GM20000 (cell line): ENCODE measurements at regions not wholly inside any gene's neighbourhood (a gene's known extent, or its start where the extent isn't known, plus 50 kb on each side); places are given as distances from the start of the nearest gene placed in this dataset.

ENCODE experiments used
- DNase-seq: peaks from one replicate; pipeline ENCODE4 v3.0.0; 2012; ENCODE audit warnings: low spot score
- TF ChIP-seq, protein P1 (sequence below): IDR thresholded peaks from 2 replicates; pipeline ENCODE4 v1.5.1; 2012; ENCODE audit warnings: mild to moderate bottlenecking, control low read depth; ENCODE audit errors: extremely low read depth, missing control alignments

- TF ChIP-seq, protein P1, sequence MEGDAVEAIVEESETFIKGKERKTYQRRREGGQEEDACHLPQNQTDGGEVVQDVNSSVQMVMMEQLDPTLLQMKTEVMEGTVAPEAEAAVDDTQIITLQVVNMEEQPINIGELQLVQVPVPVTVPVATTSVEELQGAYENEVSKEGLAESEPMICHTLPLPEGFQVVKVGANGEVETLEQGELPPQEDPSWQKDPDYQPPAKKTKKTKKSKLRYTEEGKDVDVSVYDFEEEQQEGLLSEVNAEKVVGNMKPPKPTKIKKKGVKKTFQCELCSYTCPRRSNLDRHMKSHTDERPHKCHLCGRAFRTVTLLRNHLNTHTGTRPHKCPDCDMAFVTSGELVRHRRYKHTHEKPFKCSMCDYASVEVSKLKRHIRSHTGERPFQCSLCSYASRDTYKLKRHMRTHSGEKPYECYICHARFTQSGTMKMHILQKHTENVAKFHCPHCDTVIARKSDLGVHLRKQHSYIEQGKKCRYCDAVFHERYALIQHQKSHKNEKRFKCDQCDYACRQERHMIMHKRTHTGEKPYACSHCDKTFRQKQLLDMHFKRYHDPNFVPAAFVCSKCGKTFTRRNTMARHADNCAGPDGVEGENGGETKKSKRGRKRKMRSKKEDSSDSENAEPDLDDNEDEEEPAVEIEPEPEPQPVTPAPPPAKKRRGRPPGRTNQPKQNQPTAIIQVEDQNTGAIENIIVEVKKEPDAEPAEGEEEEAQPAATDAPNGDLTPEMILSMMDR = no peak
- no peak for DNase-seq
Measured at GRCh38 chr1:4554271-4554865, 100.0 kb upstream of the AJAP1 start.

DNA sequence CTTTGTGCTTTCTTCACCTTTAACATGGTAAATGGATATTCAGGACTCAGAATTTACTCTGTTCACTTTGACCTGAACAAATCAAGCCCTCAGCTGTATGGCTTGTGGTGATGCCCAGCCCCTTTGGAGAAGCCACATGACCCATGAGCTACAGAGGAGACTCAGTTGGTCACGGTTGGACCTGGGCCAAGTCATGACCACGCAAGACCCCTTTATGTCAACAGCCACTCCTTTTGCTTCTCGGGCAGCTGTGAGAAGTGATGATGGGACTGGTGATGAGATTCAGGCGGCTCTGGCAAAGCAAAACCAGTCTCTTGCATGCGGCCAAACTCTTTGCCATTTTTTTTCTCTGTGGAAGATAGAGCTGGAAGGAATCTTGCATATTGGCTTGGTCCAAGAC is 96.5 kb upstream of the AJAP1 start:
- TF ChIP-seq, protein P1 = no peak
- DNase-seq = no peak

DNA sequence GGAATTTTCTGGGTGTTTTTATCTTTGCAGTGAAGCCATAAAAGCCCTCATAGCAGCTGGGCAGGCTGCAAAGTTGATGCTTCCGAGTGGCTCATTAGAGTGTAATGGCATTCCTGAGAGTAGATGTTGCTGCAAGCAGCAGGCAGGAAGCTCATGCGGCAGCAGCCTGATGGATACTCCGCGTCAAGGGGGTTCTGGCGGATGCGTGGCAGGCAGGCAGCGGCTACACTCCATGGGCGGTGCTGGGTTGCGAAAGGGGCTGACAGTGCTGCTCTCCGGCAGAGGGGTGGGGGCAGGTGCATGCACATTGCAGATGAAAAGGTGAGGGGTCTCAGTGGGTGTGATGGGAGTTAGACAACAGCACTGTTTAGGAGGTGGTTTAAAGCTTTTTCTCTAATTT is 93.2 kb upstream of the AJAP1 start:
- TF ChIP-seq, protein P1 = no peak
- DNase-seq = no peak

- no peak for DNase-seq
- TF ChIP-seq, protein P1 = no peak
Measured at GRCh38 chr1:4562321-4562720, 92.1 kb upstream of the AJAP1 start.

DNA sequence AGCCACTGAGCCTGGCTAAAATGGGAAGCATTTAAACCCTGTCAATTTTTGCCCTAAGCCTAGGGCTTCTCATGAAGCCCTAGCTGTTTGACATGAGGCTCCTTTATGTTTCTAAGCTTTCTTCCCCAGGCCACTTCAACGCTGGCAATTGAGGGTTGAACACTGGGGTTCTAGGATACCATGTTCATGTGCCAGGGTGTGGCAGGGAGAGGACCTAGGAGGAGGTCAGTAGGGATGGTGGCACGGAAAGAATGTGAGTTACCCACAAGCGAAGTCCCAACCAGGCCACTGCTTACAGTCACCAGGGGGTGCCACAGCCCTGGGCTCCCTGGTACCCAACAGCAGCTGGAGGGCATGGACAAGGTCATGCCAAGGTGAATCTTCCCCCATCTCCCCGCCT is 90.8 kb upstream of the AJAP1 start:
- TF ChIP-seq, protein P1 = no peak
- no peak for DNase-seq

DNA sequence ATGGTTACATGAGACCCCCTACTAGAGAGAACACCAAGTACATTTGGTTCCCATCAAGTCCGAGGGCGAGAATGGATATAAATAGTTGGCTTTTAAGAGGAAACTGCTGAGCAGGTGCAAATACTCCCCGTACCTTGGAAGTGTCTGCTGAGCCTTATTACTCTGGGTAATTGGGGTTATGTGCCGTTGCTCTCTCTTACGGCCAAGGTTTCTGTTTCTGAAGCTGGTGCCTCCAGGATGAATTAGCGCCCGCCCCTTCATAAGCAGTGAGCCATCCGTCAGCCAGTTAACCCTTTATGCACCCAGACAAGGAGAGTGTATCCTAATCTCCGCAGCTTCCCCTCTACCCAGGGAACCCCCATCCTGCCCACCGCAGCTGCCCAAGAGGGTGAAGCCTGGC is 90.4 kb upstream of the AJAP1 start:
- TF ChIP-seq, protein P1 = no peak
- no peak for DNase-seq

- TF ChIP-seq, protein P1 = no peak
- DNase-seq = no peak
Measured at GRCh38 chr1:4565166-4565565, 89.2 kb upstream of the AJAP1 start.
